ENCODE measurements at regions not wholly inside any gene's neighbourhood (a gene's known extent, or its start where the extent isn't known, plus 50 kb on each side); places are given as distances from the start of the nearest gene placed in this dataset.
"Not testable (repeated sequence)": the region's sequence is repeated elsewhere in the genome, so short reads cannot be mapped to it uniquely, and the experiment has no call there.

DNA sequence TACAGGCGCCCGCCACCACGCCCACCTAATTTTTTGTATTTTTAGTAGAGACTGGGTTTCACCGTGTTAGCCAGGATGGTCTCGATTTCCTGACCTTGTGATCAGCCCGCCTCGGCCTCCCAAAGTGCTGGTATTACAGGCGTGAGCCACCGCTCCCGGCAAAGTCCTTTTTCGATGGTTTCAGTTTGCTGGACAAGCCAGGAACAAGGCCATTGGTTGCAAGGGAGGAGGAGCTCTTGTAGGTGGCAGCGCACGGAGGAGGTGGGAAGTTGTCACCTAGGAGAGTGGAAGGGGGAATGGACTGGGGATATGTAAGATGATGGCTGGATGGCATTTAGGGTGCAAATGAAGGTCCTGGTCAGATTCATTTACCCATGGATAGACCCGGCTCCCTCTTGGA, 218.5 kb upstream of the ATP6AP2 start:
- not testable (repeated sequence) for DNase-seq

DNA sequence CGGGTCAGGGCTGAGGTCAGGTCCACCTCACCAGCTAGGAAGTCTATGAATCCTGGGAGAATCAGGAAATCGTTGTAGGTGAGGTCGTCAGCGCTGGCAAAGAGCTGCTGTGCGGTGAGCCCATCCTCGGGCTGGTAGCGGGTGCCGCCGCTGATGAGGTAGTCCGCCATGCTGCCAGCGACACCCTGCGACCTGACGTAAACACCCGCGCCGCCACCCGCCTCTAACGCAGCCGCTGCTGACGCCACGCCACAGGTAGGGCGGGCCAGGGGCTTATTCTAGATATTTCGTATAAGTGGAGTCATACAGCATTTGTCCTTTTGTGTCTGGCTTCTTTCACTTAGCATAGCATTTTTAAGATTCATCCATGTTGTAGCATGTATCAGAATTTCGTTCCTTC, 220.2 kb upstream of the ATP6AP2 start:
- DNase-seq = no peak

DNA sequence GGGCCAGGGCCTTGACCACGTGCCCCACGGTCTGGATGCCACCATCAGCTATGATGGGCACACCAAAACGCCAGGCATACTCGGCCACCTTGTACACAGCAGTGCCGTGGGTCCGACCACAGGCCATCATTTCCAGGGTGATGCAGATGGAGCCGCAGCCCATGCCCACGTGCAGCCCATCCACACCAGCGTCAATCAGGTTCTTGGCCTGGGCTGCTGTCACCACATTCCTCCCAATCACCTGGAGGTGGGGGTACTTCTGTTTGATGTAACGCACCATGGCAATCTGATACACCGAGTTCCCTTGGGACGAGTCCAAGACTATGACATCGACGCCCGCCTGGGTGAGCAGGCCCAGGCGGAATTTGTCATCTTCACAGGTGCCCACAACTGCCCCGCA, 221.2 kb upstream of the ATP6AP2 start:
- DNase-seq = no peak

DNA sequence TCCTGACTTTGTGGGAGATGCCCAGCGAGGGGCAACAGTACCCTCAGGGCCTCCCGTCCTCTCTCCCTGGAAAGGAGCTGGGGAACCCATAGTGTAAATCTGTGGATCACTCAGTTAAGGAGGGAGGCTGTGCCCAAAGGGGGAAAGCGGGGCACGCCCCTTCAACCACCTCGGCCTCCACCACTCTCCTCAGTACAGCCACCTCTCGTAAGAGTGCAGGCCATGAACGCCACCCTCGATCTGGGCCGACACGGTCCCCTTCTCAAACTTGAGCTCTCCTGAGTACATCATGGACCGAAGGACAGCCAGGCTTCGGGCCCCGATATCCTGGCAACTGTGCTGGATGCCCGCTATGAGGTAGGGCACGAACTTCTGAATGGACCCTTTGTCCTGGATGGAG, 221.8 kb upstream of the ATP6AP2 start:
- DNase-seq = no peak

DNA sequence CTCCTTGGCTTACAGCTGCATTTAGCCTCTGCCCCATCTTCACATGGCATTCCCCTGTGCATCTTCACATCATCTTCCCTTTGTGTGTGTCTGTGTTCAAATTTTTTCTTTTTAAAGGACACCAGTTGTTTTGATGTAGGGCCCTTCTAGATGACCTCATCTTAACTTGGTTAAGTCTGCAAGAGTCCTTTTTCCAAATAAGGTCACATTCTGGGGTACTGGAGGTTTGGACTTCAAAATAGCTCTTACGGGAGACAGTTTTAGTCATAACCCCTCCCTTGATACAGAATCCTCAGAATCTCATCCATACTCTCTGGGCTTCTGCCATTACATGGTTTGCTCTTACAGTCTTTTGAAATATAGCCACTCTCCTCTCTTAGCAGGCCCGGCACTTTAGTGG, 231.5 kb upstream of the ATP6AP2 start:
- DNase-seq = no peak

DNA sequence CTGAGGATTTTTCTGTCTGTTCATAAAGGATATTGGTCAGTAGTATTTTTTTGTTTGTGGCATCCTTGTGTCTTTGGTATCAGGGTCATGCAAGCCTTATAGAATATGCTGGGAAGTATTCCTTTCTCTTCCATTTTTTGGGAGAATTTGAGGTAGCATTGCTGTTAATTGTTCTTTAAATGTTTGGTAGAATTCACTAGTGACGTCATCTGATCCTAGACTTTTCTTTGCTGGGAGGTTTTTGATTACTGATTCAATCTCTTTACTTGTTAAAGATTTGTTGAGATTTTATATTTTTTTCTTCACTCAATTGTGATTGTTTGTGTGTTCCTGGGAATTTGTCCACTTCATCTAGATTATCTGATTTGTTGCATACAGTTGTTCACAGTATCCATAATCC, 234.4 kb upstream of the ATP6AP2 start:
- DNase-seq = no peak

DNA sequence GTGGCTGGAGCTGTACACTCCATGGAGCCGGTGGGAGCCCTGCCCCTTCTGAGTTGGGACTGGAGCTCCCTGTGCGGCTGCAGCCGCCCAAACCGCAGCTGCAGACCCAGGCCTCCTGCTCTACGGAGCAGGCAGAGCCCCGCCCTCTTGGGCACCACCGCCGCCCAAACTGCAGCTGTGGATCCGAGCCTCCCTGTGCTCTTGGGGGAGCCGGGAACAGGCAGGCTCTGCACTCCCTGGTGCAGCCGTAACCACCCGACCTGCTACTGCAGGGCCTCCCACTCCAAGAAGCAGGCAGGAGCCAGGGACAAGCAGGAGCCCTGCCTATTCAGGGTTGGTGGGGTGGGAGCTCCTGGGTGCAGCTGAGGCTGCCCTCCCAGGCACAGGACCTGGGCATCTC, 237.5 kb upstream of the ATP6AP2 start:
- no peak for DNase-seq

DNA sequence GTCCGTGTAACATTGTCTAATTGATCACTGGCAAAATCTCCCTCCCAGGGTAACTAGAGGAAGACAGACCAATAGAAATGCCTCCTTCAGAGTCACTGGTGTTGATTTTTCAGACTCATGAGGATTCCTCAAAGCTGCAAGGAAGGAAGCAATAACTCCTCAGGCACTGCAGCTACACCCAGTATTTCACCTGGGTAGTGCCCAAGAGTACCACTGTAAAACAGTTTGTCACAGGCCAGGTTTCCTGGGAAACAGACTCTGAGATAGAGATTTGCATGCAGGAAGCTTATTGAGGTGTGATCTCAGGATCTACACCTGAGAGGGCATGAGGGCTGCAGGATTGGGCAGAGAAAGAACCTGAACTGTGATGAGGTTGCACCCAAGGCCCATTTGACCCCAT, 240.7 kb upstream of the ATP6AP2 start:
- no peak for DNase-seq

DNA sequence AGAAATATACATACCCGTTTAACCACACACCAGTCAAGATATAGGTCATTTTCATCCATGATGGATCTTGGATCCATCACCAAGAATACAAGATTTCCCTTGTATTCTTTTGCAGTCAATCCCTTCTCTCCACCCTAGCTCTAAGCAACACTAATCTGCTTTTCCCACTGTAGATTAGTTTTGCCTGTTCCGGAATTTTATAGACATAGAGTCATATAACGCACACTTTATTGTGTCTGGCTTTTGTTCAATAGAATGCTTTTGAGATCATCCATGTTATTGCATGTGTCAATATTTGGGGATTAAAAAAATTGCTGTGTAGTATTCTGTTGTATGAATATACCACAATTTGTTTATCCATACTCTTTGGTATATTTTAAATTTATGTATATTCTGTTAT, 235.6 kb upstream of the BCOR start:
- no peak for DNase-seq

DNA sequence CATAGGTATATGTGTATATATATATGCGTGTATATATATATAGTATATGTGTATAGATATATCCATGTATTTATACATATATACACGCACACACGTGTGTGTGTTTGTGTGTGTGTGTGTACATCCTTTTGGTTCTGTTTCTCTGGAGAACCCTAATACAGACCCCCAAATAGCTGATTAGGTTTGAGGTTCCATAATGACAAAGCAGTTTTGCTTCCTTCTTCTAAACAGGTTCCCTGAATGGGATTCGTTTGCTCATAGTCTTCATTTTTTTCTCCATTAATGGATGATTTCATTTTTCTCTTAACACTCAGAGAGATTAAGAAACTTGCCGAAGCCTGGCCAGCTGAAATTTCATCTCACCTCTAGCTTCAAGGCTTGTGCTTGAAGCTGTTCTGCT, 234.0 kb upstream of the BCOR start:
- DNase-seq = no peak

DNA sequence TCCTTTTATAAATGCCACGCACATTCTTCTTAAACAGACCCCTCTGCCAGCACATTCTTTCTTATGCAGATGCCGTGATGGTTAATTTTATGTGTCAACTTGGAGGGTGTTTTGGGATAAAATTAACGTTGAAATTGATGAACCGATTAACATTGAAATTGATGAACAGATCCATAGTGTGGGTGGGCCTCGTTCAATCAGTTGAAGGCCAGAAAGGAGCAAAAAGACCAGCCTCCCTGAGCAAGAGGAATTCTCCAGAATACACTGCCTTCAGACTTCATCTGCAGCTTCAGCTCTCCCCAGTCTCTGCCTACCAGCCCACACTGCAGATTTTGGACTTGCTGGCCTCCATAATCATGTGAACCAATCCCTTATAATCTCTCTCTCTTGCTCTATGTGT, 233.6 kb upstream of the BCOR start:
- DNase-seq = no peak

DNA sequence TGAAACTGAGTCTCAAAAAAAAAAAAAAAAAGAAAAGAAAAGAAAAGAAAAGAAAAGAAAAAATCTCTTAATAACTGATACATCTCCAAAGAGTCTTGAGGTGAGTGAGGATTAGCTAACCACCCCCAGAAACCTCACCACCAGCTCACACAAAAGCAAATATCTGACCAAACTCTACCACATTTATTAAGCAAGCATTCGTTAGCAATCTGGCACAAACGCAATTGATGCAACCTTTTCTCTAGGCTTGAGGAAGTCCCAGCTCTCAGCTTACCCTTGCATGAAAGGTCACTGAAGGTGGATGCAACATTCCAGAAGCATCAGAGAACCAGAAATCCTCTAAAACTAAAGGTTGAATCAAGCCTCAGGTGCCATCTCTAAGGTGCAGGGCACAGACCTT, 231.9 kb upstream of the BCOR start:
- DNase-seq = no peak

DNA sequence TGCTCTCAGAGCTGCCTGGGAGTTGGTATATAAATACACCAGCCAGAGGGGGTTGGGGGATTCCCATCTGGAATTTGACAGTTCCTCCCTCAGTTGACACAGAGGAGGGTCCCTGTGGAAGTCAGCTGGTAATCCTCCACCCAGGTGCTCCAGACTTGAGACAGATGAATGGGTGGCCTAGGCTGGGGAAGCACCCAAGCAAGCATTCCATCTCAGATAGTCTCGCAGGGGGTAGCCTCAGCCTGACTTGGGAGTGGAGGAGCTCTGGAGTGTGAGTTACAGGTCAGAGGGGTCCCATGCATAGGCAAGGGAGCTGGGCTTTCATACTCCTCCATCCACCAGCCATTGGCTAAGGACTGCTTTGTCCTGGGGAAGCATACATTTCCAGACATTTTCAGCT, 229.3 kb upstream of the BCOR start:
- DNase-seq = no peak

DNA sequence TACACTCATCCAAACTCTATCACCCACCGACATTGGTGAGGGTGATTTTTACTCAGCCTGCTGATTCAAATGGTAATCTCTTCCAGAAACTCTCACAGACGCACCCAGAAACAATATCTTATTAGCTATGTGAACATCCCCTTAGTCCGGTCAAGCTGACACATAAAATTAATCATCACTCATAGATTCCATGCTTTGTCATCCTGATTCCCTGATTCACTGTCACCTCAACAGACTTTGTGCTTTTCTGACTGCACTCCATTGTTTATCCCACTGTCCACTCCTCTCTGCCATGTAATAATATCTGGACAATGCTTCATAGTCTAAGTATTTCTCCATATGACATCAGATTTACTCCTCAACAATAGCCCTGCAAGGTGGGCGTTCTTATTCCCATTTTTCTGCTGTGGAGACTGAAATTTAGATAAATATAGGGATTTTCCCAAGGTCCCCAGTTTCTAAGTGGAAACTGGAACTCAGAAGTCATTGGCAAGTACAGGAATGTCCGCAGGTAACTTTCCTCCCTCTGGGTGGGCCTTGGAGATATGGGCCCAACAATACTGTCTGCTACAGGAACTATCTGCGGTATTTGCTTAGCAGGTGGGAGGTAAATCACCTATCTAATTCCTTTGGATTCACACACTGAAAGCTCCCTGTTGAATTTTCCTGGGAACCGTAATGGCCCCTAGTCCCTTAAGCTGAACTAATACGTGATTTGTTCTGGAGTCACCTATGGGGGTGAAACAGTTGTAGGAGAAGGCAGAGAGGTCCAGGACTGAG, 228.6 kb upstream of the BCOR start:
- no peak for DNase-seq

DNA sequence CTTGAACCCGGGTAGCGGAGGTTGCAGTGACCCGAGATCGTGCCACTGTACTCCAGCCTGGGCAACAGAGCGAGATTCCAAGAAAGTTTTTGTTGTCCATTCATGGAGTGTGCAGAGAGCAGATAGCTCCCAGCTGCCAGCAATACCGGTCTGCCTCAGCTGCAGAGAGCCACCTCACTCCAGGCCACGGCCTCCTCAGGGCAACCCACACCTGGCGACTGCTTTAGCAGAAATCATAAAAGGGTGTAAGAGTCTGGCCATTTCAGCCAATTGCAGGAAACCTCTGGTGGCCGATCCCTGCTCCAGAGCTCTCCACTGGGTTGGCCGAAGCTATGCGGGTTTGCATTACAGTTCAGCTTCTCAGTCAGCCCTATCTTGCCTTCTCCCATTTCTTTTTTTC, 227.4 kb upstream of the BCOR start:
- no peak for DNase-seq

DNA sequence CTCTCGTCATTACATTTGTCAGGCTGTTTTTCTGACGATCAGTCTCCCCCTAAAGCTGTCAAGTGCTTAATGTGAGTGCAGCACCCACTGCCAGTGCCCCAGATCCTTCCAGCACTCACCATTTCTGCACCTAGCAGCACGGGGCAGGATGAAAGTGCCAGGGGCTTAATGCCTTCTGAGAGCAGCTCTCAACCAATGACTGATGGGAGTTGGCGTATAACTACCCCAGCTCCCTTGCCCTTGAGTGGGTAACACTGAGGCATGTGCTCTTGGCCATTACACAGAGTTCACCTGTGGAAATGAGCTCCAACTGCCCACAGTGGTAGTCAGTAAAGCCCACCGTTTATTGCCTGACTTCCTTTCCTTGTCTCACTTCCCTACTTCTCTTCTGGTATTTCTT, 226.2 kb upstream of the BCOR start:
- DNase-seq = no peak

DNA sequence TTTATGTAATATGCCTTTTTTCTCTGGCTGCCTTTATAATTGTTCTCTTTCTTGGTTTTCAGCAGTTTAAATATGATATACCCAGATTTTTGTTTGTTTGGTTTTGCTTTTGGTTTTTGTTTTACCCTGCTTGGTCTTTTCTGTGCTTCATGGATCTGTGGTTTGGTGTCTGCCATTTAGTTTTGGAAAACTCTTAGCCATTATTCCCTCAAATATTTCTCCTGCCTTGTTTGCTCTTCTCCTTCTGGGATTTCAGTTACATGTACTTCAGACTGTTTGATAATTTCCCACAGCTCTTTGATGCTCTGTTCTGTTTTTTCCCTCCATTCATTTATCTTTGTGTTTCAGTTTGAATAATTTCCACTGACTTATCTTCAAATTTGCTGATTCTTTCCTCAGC, 223.1 kb upstream of the BCOR start:
- DNase-seq = no peak

DNA sequence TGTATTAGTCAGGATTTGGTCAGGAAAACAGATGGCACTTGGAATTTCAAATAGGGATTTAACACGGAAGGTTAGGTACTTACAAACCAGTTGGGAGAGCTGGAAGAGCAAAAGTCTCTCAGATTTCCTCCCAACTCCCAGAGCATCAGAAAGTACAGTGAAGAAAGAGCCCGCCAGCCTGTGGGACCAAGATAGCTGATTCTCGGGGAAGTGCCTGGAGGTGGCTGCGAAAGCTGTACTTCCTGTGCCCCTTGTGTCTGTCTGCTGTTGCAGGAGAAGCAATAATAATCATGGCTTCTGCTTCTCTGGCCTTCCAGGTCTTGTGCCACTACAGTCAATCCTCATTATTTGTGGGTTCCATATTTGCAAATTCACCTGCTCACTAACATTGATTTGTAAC, 221.0 kb upstream of the BCOR start:
- no peak for DNase-seq

DNA sequence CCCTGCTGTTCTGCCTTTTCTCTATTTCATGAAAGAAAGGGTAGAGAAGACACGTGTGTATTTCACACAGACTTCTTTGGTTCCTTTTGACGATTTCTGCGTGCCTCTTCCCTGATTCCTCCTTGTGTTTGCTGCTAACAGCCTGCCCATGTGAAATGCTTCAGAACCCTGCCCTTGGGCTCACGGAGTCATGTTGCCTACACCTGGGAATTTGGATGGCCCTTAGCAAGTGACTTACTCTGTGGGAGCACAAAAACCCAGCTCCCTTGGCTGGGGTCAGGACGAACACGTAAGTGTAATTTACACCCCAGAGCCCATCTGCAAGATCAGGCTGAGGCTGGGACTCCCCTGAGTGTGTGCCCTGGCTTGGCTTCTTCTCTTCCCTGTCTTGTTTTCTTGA, 220.3 kb upstream of the BCOR start:
- no peak for DNase-seq

DNA sequence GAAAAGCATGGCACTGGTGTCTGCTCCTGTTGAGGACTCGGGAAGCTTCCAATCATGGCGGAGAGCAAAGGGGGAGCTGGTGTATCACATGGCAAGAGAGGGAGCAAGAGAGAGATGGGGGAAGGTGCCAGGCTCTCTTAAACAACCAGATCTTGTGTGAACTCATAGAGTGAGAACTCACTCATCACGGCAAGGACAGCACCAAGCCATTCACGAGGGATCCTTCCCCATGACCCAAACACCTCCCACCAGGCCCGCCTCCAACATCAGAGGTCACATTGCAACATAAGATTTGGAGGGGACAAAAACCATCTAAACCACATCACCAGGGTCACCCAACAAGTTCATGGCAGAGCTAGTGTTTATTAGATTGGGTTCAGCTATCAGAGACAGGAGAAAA, 218.7 kb upstream of the BCOR start:
- DNase-seq = no peak

DNA sequence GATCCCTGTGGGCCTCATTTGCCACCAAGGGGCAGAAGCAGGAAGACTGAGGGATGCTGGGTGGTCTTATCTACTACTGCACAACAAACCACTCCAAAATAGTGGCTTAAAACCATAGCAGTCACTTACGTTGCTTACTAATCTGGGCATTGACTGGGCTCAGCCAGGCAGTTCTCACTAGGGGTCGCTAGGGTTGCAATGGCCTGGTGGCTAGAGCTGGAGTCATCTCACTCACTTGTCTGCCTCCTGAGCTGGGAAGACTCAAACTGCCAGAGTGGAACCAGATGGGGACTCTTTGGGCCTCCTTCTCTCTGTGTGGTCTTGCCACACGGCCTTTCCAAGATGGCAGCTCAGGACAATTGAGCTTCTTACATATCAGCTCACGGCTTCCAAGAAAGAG, 216.3 kb upstream of the BCOR start:
- DNase-seq = no peak

DNA sequence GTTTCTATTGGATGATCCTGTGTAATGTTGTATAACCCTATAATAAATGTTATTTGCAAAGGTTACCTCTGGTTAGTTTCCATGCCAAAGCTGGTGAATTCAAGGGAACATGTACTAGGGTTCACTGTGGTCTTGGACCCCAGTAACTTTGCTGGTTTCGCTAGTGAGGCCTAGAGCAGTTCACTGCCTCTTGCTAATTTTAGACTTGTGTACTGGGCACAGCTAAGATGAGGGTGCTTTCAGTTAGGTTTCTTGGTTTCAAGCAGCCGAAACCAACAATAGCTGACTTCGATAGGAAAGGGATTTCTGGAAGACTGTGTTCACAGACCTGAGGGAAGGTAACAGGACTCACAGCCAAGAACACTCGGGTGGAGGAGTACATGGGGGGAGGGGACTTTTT, 215.5 kb upstream of the BCOR start:
- DNase-seq = no peak

DNA sequence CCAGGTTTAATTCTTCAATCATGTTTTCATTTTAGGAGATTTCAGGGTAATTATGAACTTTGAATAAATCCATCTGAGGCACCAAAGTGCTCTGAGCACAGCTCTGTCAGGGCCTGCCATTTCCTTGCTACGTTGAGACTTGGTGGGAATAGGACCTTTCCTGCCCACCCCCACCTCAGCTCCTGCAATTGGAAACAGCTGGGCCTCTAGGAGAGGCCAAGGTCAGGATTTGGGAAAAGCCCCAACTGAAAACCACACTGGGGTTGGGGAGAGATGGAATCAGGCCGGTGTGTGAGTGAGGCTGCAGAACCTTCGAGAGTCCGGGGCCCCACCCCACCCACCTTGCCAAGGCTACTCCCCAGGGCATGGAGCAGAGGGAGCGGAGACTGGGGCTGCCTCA, 212.7 kb upstream of the BCOR start:
- DNase-seq = no peak

DNA sequence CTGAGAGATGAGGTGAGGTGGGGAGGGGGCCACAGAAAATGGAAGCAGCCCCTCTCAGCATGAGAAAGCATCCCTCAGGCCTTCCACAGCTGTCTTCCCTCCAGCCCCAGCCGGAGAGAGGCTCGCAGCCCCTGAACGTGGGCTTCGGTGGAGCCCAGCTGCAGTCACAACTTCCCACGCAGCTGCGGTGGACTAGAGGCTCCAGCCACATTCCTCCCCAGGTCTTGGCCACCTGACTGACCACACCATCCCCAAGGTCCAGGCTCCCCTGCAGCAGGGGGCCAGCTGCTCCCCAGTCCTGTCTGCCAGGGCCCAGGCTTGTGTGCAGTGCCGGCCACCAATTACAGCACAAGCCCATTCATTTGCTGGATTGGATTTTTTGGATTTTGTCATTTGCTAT, 212.3 kb upstream of the BCOR start:
- DNase-seq = no peak

DNA sequence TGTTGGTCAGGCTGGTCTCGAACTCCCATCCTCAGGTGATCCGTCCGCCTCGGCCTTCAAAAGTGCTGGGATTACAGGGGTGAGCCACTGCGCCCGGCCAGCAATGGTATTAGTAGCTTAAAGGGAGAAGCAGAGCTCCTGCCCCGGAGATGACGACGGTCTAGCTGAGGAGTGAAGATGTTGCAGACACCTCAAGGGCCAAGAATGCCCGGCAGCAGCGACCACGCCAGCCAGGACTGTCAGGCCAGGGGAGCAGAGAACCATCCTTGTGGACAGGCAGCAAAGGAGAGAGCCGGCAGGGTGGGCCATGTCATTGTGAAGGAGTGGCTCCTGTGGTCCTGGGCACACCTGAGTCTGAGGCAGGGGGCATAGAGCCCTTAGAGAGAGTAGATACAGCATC, 210.1 kb upstream of the BCOR start:
- no peak for DNase-seq

DNA sequence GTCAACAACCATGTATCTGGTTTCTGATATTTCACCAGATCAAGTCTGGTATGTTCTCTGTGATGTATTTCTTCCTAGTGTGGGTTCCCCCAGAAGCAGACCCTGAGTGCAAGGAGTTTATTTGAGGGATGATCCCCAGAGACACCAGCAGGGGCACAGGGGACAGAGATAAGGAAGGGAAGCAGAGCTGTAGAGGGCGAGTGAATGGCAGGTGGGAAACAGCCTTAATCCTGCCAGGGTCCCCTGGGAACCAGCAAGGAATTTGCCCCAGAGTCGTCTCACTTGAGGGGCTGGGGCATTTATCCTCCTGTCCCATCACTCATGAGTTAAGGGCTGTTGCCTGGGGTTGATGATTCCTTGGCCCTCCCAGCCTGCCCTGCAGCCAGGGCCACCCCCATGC, 206.4 kb upstream of the BCOR start:
- DNase-seq = no peak

Measured in NCI-H2029 treated with DMSO at 0.1 percent for 48 hours (cell line).